ENCODE measurements at regions not wholly inside any gene's neighbourhood (a gene's known extent, or its start where the extent isn't known, plus 50 kb on each side); places are given as distances from the start of the nearest gene placed in this dataset.
A peak's percentile ranks its signal among the peaks of the same experiment; 100 is the strongest.

DNA sequence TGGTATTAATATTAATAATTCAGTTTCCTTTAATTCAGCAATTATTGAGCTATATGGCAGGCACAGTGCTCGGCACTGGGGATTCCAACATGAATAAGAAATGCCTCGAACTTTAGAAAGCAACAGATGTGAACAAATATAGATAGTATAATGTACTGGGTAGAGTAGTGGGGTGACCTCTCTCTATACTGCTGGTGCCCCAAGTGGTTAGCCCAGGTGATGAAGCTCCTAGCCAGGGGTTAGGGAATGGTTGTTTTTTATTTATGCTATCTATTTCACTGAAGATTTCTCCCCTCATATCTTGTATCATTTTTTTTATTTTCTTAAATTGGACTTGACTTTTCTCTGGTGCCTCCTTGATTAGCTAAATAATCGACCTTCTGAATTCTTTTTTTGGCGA, 62.1 kb downstream of the BHLHE40 start:
- no peaks in the 10 kb centered on the region for H3K27me3 ChIP-seq
- H3K4me3 ChIP-seq: no peak overlapping the region
- intact Hi-C loops (cut with DNase I): no loop called here
- H3K27ac ChIP-seq: no peak overlapping the region
- no peaks in the 10 kb centered on the region for H3K36me3 ChIP-seq
- no peak for DNase-seq (ENCODE audit: low spot score in 2 of 2)
- H3K9me3 ChIP-seq: no peaks in the 10 kb centered on the region
- TF ChIP-seq CTCF (IDR thresholded peaks at IDR 0.05): no peak
- H3K4me1 ChIP-seq: no peaks in the 10 kb centered on the region

DNA sequence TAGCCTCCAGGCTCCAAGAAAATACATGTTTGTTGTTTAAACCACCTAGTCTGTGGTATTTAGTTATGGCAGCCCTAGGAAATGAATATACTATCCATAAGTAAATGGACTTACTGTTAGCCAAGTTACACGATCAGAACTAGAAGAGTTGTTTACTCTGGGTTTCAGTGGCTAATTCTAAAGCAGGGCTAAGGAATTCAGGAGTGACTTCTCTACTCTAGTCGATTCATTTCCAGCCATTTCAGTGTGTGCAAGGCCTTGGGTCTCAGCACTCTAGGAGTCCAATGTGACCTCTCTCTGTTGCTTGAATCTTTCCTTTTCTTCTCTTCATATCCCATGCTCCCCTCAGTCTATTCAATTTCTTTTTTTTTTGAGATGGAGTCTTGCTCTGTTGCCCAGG, 66.7 kb downstream of the BHLHE40 start:
- Histone ChIP-seq H3K36me3 (no peaks in the 10 kb centered on the region), H3K4me1 (no peaks in the 10 kb centered on the region), H3K27me3 (no peaks in the 10 kb centered on the region), H3K4me3 (no peak overlapping the region), H3K27ac (no peak overlapping the region), H3K9me3 (no peaks in the 10 kb centered on the region)
- no peak for DNase-seq (ENCODE audit: low spot score in 2 of 2)
- intact Hi-C loops (cut with DNase I): no loop called here
- TF ChIP-seq CTCF (IDR thresholded peaks at IDR 0.05): no peak

DNA sequence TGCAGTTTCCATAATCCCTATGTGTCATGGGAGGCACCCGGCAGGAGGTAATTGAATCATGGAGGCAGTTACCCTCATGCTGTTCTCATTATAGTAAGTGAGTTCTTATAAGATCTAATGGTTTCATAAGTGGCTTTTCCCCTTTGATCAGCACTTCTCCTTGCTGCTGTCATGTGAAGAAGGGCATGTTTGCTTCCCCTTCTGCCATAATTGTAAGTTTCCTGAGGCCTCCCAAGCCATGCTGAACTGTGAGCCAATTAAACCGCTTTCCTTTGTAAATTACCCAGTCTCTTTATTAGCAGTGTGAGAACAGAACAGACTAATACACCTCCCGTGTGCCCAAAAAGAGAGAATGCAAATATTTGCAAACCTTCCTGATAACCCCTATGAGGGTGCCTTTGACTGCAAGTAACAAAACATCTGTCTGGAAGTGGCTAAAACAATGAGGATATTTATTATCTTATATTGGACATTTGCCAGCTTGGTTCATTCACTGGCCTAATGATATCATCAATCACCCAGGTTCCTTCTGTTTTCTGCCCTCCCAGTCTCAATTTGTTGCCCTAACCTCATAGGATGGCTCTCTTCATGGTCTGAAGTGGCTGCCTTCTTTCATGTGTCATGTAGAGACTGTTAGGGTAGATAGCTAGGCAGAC, 68.7 kb downstream of the BHLHE40 start:
- H3K27me3 ChIP-seq: no peaks in the 10 kb centered on the region
- no peak for TF ChIP-seq CTCF (IDR thresholded peaks at IDR 0.05)
- H3K4me1 ChIP-seq: no peaks in the 10 kb centered on the region
- no peaks in the 10 kb centered on the region for H3K36me3 ChIP-seq
- H3K4me3 ChIP-seq: no peak overlapping the region
- DNase-seq (ENCODE audit: low spot score in 2 of 2): no peak
- H3K27ac ChIP-seq: no peak overlapping the region
- no peaks in the 10 kb centered on the region for H3K9me3 ChIP-seq
- intact Hi-C loops (cut with DNase I): no loop called here

- no peak for TF ChIP-seq CTCF (IDR thresholded peaks at IDR 0.05)
- intact Hi-C loops (cut with DNase I): loop anchor here (2.0 kb wide), 1 partner anchor 25 kb away; no protein-coding TSS in a partner anchor
These were observed 70.3 kb upstream of the ARL8B start for GRCh38 chr3:5051772-5052171.

GRCh38 chr3:5052247-5052646, 69.8 kb upstream of the ARL8B start:
- no peak for DNase-seq (ENCODE audit: low spot score in 2 of 2)
- Histone ChIP-seq H3K9me3 (no peaks in the 10 kb centered on the region), H3K27me3 (no peaks in the 10 kb centered on the region), H3K36me3 (no peaks in the 10 kb centered on the region), H3K4me3 (no peak overlapping the region), H3K4me1 (peaks cover 0 to 3% of the 10 kb centered on the region in 2 donors), H3K27ac (peak overlapping the region in 1 of 2 donors; percentile 74)
- no peak for TF ChIP-seq CTCF (IDR thresholded peaks at IDR 0.05)
- intact Hi-C loops (cut with DNase I): loop anchor here (2.0 kb wide), 1 partner anchor 25 kb away; no protein-coding TSS in a partner anchor

More at GRCh38 chr3:5051772-5052171, 70.3 kb upstream of the ARL8B start:
- H3K36me3 ChIP-seq: no peaks in the 10 kb centered on the region
- no peak for DNase-seq (ENCODE audit: low spot score in 2 of 2)
- no peak overlapping the region for H3K4me3 ChIP-seq
- no peaks in the 10 kb centered on the region for H3K27me3 ChIP-seq
- H3K9me3 ChIP-seq: no peaks in the 10 kb centered on the region
- H3K27ac ChIP-seq: no peak overlapping the region
- H3K4me1 ChIP-seq: no peaks in the 10 kb centered on the region
